HG03571 (cell line): ENCODE measurements at regions not wholly inside any gene's neighbourhood (a gene's known extent, or its start where the extent isn't known, plus 50 kb on each side); places are given as distances from the start of the nearest gene placed in this dataset.
"Not testable (repeated sequence)": the region's sequence is repeated elsewhere in the genome, so short reads cannot be mapped to it uniquely, and the experiment has no call there.

Source experiments
- ATAC-seq: cut with Tn5 transposase; IDR thresholded peaks from one replicate; pipeline ENCODE4 v1.9.1; 2021; ENCODE audit not compliant: unreplicated experiment

GRCh38 chr2:84373391-84373790 lies 85.7 kb downstream of the SUCLG1 start:
- ATAC-seq, result no peak

GRCh38 chr2:84362541-84362940 lies 96.5 kb downstream of the SUCLG1 start:
- ATAC-seq, result no peak

GRCh38 chr2:84338069-84338468 lies 121.0 kb downstream of the SUCLG1 start:
- no peak for ATAC-seq

- no peak for ATAC-seq
These were observed 131.3 kb downstream of the SUCLG1 start for GRCh38 chr2:84327645-84328249.

GRCh38 chr2:84326831-84327432 lies 132.1 kb downstream of the SUCLG1 start:
- ATAC-seq, result no peak

- ATAC-seq, result no peak
These were observed 135.2 kb downstream of the SUCLG1 start for GRCh38 chr2:84323890-84324289.

GRCh38 chr2:84320940-84321339 lies 138.1 kb downstream of the SUCLG1 start:
- no peak for ATAC-seq

GRCh38 chr2:84319581-84319980 lies 139.5 kb downstream of the SUCLG1 start:
- no peak for ATAC-seq

GRCh38 chr2:84317135-84317534 lies 141.9 kb downstream of the SUCLG1 start:
- no peak for ATAC-seq

GRCh38 chr2:84314901-84315330 lies 144.2 kb downstream of the SUCLG1 start:
- ATAC-seq, result peak; percentile 95

- no peak for ATAC-seq
These were observed 144.8 kb downstream of the SUCLG1 start for GRCh38 chr2:84314250-84314649.

- no peak for ATAC-seq
These were observed 149.8 kb downstream of the SUCLG1 start for GRCh38 chr2:84309281-84309680.

GRCh38 chr2:84306361-84306760 lies 152.7 kb downstream of the SUCLG1 start:
- no peak for ATAC-seq

GRCh38 chr2:84302513-84303412 lies 156.3 kb downstream of the SUCLG1 start:
- peak; percentile 90 for ATAC-seq

- no peak for ATAC-seq
These were observed 157.4 kb downstream of the SUCLG1 start for GRCh38 chr2:84301717-84302116.

- ATAC-seq, result no peak
These were observed 158.4 kb downstream of the SUCLG1 start for GRCh38 chr2:84300696-84301029.

GRCh38 chr2:84300001-84300695 lies 158.9 kb downstream of the SUCLG1 start:
- not testable (repeated sequence) for ATAC-seq

GRCh38 chr2:84299211-84299775 lies 159.8 kb downstream of the SUCLG1 start:
- no peak for ATAC-seq

- no peak for ATAC-seq
These were observed 161.9 kb downstream of the SUCLG1 start for GRCh38 chr2:84297155-84297554.

- no peak for ATAC-seq
These were observed 165.2 kb downstream of the SUCLG1 start for GRCh38 chr2:84293791-84294380.

GRCh38 chr2:84292545-84292944 lies 166.5 kb downstream of the SUCLG1 start:
- no peak for ATAC-seq
